ENCODE measurements at regions not wholly inside any gene's neighbourhood (a gene's known extent, or its start where the extent isn't known, plus 50 kb on each side); places are given as distances from the start of the nearest gene placed in this dataset.

GRCh38 chr4:127362686-127363085 is 270.1 kb upstream of the INTU start:
- Histone ChIP-seq H3K36me3 (ENCODE audit: control insufficient read depth in 4 of 4, insufficient read depth in 4 of 4, low read length in 4 of 4) (no peaks in the 10 kb centered on the region), H3K9me3 (ENCODE audit: control insufficient read depth in 4 of 4, insufficient read depth in 3 of 4, low read length in 3 of 4) (peaks cover 0 to 2% (median 0%) of the 10 kb centered on the region in 4 donors), H3K4me3 (no peak overlapping the region), H3K27ac (ENCODE audit: low read depth in 1 of 2, low read length in 1 of 2) (no peak overlapping the region), H3K9ac (ENCODE audit: insufficient read depth in 1 of 2, low read length in 2 of 2) (no peak overlapping the region), H3K4me1 (ENCODE audit: control insufficient read depth in 5 of 5, insufficient read depth in 5 of 5, low read length in 5 of 5) (peaks cover 0 to 3% (median 0%) of the 10 kb centered on the region in 5 donors), H3K27me3 (ENCODE audit: control insufficient read depth in 3 of 3, insufficient read depth in 3 of 3, low read length in 2 of 3) (no peaks in the 10 kb centered on the region)
- ATAC-seq (ENCODE audit: insufficient read depth, low FRiP score) (no peak), DNase-seq (no peak)
- TF ChIP-seq CTCF (IDR thresholded peaks at IDR 0.05; ENCODE audit: control extremely low read depth, extremely low read depth): no peak

- Histone ChIP-seq H3K9ac (ENCODE audit: insufficient read depth in 1 of 2, low read length in 2 of 2) (no peak overlapping the region), H3K27me3 (ENCODE audit: control insufficient read depth in 3 of 3, insufficient read depth in 3 of 3, low read length in 2 of 3) (no peaks in the 10 kb centered on the region), H3K4me3 (no peak overlapping the region), H3K27ac (ENCODE audit: low read depth in 1 of 2, low read length in 1 of 2) (no peak overlapping the region), H3K4me1 (ENCODE audit: control insufficient read depth in 5 of 5, insufficient read depth in 5 of 5, low read length in 5 of 5) (peaks cover 0 to 3% (median 0%) of the 10 kb centered on the region in 5 donors), H3K36me3 (ENCODE audit: control insufficient read depth in 4 of 4, insufficient read depth in 4 of 4, low read length in 4 of 4) (no peaks in the 10 kb centered on the region), H3K9me3 (ENCODE audit: control insufficient read depth in 4 of 4, insufficient read depth in 3 of 4, low read length in 3 of 4) (peaks cover 0 to 2% (median 0%) of the 10 kb centered on the region in 4 donors)
- DNase-seq (no peak), ATAC-seq (ENCODE audit: insufficient read depth, low FRiP score) (no peak)
- 74 to 81% methylated on average over 3 of the region's 3 CpGs for WGBS, 2 donors
- TF ChIP-seq CTCF (IDR thresholded peaks at IDR 0.05; ENCODE audit: control extremely low read depth, extremely low read depth): no peak
Observed at GRCh38 chr4:127364397-127364796, 268.4 kb upstream of the INTU start.

- Histone ChIP-seq H3K4me3 (no peak overlapping the region), H3K4me1 (ENCODE audit: control insufficient read depth in 5 of 5, insufficient read depth in 5 of 5, low read length in 5 of 5) (peaks cover 0 to 8% (median 0%) of the 10 kb centered on the region in 5 donors), H3K27me3 (ENCODE audit: control insufficient read depth in 3 of 3, insufficient read depth in 3 of 3, low read length in 2 of 3) (no peaks in the 10 kb centered on the region), H3K27ac (ENCODE audit: low read depth in 1 of 2, low read length in 1 of 2) (no peak overlapping the region), H3K36me3 (ENCODE audit: control insufficient read depth in 4 of 4, insufficient read depth in 4 of 4, low read length in 4 of 4) (no peaks in the 10 kb centered on the region), H3K9me3 (ENCODE audit: control insufficient read depth in 4 of 4, insufficient read depth in 3 of 4, low read length in 3 of 4) (peaks cover 0 to 2% (median 0%) of the 10 kb centered on the region in 4 donors), H3K9ac (ENCODE audit: insufficient read depth in 1 of 2, low read length in 2 of 2) (no peak overlapping the region)
- ATAC-seq (ENCODE audit: insufficient read depth, low FRiP score): no peak
- no peak for TF ChIP-seq CTCF (IDR thresholded peaks at IDR 0.05; ENCODE audit: control extremely low read depth, extremely low read depth)
- DNase-seq: no peak
Observed at GRCh38 chr4:127364911-127365310, 267.8 kb upstream of the INTU start.

GRCh38 chr4:127370604-127371003 is 262.2 kb upstream of the INTU start:
- 42 to 55% methylated on average over 6 of the region's 6 CpGs for WGBS, 2 donors

More at GRCh38 chr4:127370604-127371003, 262.2 kb upstream of the INTU start:
- H3K9ac ChIP-seq (ENCODE audit: insufficient read depth in 1 of 2, low read length in 2 of 2): no peak overlapping the region
- H3K9me3 ChIP-seq (ENCODE audit: control insufficient read depth in 4 of 4, insufficient read depth in 3 of 4, low read length in 3 of 4): no peaks in the 10 kb centered on the region
- peaks cover 0 to 6% (median 0%) of the 10 kb centered on the region in 5 donors for H3K4me1 ChIP-seq (ENCODE audit: control insufficient read depth in 5 of 5, insufficient read depth in 5 of 5, low read length in 5 of 5)
- no peak for TF ChIP-seq CTCF (IDR thresholded peaks at IDR 0.05; ENCODE audit: control extremely low read depth, extremely low read depth)
- ATAC-seq (ENCODE audit: insufficient read depth, low FRiP score) (peak; percentile 58), DNase-seq (peak; percentile 93 to 98 (median 98))
- no peaks in the 10 kb centered on the region for H3K27me3 ChIP-seq (ENCODE audit: control insufficient read depth in 3 of 3, insufficient read depth in 3 of 3, low read length in 2 of 3)
- no peak overlapping the region for H3K4me3 ChIP-seq
- H3K36me3 ChIP-seq (ENCODE audit: control insufficient read depth in 4 of 4, insufficient read depth in 4 of 4, low read length in 4 of 4): no peaks in the 10 kb centered on the region
- H3K27ac ChIP-seq (ENCODE audit: low read depth in 1 of 2, low read length in 1 of 2): no peak overlapping the region

Measured in lung (tissue), 11 donors.